Heart left ventricle (tissue), 16 donors: ENCODE measurements at regions not wholly inside any gene's neighbourhood (a gene's known extent, or its start where the extent isn't known, plus 50 kb on each side); places are given as distances from the start of the nearest gene placed in this dataset.

ENCODE experiments used
- ATAC-seq, 4 donors: fragments of 200-7000 bp; cut with Tn5 transposase; one replicate each; pipeline ENCODE4 v1.9.1; 2020 to 2022; ENCODE audit warnings: moderate library complexity in 4 of 4, mild to moderate bottlenecking in 3 of 4, moderate number of reproducible peaks in 1 of 4
- DNase-seq, 5 donors: peaks; one replicate each; pipeline ENCODE4 v3.0.0-alpha.2; 2020
- H3K27ac ChIP-seq, 12 donors: fragments of 200-600 bp; sonication (generic) in 4 of 12; one replicate each; pipeline versions ENCODE4 v1.5.0 to v1.8.0; 2016 to 2022; ENCODE audit warnings: mild to moderate bottlenecking in 2 of 12
- H3K27me3 ChIP-seq, 9 donors: fragments of 200-600 bp; sonication (generic) in 2 of 9; one replicate each; pipeline versions ENCODE4 v1.5.1 to v1.8.0; 2016 to 2022; ENCODE audit warnings: mild to moderate bottlenecking in 3 of 9
- H3K36me3 ChIP-seq, 9 donors: fragments of 200-600 bp; sonication (generic) in 2 of 9; one replicate each; pipeline versions ENCODE4 v1.5.0 to v1.8.0; 2018 to 2022; ENCODE audit warnings: mild to moderate bottlenecking in 2 of 9
- H3K4me1 ChIP-seq, 12 donors: fragments of 200-600 bp; sonication (generic) in 4 of 12; one replicate each; pipeline versions ENCODE4 v1.5.0 to v1.8.0; 2016 to 2022; ENCODE audit warnings: mild to moderate bottlenecking in 3 of 12
- H3K4me3 ChIP-seq, 12 donors: fragments of 200-600 bp; sonication (generic) in 4 of 12; one replicate each; pipeline versions ENCODE4 v1.5.0 to v1.8.0; 2017 to 2022; ENCODE audit warnings: mild to moderate bottlenecking in 9 of 12, moderate library complexity in 4 of 12
- H3K9me3 ChIP-seq, 12 donors: fragments of 200-600 bp; sonication (generic) in 4 of 12; one replicate each; pipeline versions ENCODE4 v1.5.0 to v1.8.0; 2016 to 2022; ENCODE audit warnings: mild to moderate bottlenecking in 1 of 12
- POLR2A ChIP-seq, 2 donors: fragments of 450-650 bp; IDR thresholded peaks; one replicate each; pipeline ENCODE4 v1.6.1; 2017; ENCODE audit warnings: antibody characterized with exemption in 2 of 2, mild to moderate bottlenecking in 2 of 2, moderate library complexity in 2 of 2
- WGBS, 4 donors: extraction: QIAGEN DNeasy Blood & Tissue Kit in 2 of 4; methylation state at CpG; one replicate each; pipeline versions ENCODE4 v1.1.5 to v1.1.7; 2013 to 2018; 5-methylcytosine and 5-hydroxymethylcytosine counted together
- intact Hi-C, 10 donors: fragments of 100-400 bp; cut with DNase I; formaldehyde crosslinking; loops; one replicate each; pipeline versions ENCODE4 v1.11.1 to v1.14.2; 2022
- TF ChIP-seq, protein P1 (sequence below), 12 donors: fragments of 200-600 bp; sonication (generic) in 4 of 12; IDR thresholded peaks; one replicate each; pipeline versions ENCODE4 v1.5.0 to v1.8.0; 2018 to 2022; ENCODE audit warnings: antibody characterized with exemption in 12 of 12, mild to moderate bottlenecking in 5 of 12
- donor health status: ischemic (EF 13 %, LVEDD 7.1; RV severe dilation, severe dysfunction).
- donor health status: healthy with polysubstance abuse.
- donor health status: DM: no; HTN: yes; CAD: no.
- donor health status: DM: no; HTN: no; CAD: no.
- donor health status: ischemic (EF 25% LVEDD 6.9; RV normal size, moderate dysfunction).
- donor health status: ischemic (EF 25% LVEDD 5.7; RV mildly dilated, moderate dysfunction).
- donor health status: healthy.
- donor health status: DM: yes; HTN: yes; CAD: no.
- donor health status: ischemic (EF 35%, LVEDD 5.7; RV mildly dilated, moderate dysfunction).
- donor health status: nonischemic (EF 11% LVEDD 7.7; RV severe dilation, severe dysfunction).
- donor health status: DM: yes; HTN: yes; CAD: no.
- donor health status: PGD.
- donor health status: ischemic (EF 29% LVEDD 5.4; RV normal size, mild dysfunction).
- donor health status: nonischemic (EF 23%, LVEDD 6.1; RV moderate dilation, normal function).

- TF ChIP-seq, protein P1, sequence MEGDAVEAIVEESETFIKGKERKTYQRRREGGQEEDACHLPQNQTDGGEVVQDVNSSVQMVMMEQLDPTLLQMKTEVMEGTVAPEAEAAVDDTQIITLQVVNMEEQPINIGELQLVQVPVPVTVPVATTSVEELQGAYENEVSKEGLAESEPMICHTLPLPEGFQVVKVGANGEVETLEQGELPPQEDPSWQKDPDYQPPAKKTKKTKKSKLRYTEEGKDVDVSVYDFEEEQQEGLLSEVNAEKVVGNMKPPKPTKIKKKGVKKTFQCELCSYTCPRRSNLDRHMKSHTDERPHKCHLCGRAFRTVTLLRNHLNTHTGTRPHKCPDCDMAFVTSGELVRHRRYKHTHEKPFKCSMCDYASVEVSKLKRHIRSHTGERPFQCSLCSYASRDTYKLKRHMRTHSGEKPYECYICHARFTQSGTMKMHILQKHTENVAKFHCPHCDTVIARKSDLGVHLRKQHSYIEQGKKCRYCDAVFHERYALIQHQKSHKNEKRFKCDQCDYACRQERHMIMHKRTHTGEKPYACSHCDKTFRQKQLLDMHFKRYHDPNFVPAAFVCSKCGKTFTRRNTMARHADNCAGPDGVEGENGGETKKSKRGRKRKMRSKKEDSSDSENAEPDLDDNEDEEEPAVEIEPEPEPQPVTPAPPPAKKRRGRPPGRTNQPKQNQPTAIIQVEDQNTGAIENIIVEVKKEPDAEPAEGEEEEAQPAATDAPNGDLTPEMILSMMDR (IDR thresholded peaks at IDR 0.05) = no peak
- TF ChIP-seq POLR2A (IDR thresholded peaks at IDR 0.05) = no peak
- H3K36me3 ChIP-seq = no peaks in the 10 kb centered on the region
- H3K9me3 ChIP-seq = no peaks in the 10 kb centered on the region
- no peak for DNase-seq
- peaks cover 0 to 10% (median 0%) of the 10 kb centered on the region in 9 donors for H3K27me3 ChIP-seq
- no peaks in the 10 kb centered on the region for H3K4me1 ChIP-seq
- no peak overlapping the region for H3K4me3 ChIP-seq
- H3K27ac ChIP-seq = peak overlapping the region in 1 of 12 donors; percentile 38
- intact Hi-C loops = no loop called here
- no peak for ATAC-seq
- WGBS, 4 donors = 65 to 78% (median 74%) methylated on average over 3 of the region's 3 CpGs
Measured at GRCh38 chr2:6072768-6073167, 380.6 kb downstream of the SOX11 start.

GRCh38 chr2:6073191-6074088, 381.3 kb downstream of the SOX11 start:
- ATAC-seq = peak in 2 of 4 donors; percentile 57 to 69
- peak overlapping the region in 1 of 12 donors; percentile 19 for H3K4me3 ChIP-seq
- H3K9me3 ChIP-seq = no peaks in the 10 kb centered on the region
- no peak for TF ChIP-seq POLR2A (IDR thresholded peaks at IDR 0.05)
- TF ChIP-seq, protein P1 (IDR thresholded peaks at IDR 0.05) = no peak
- 46 to 64% (median 54%) methylated on average over 11 of the region's 11 CpGs for WGBS, 4 donors
- peaks cover 0 to 10% (median 0%) of the 10 kb centered on the region in 9 donors for H3K27me3 ChIP-seq
- no peaks in the 10 kb centered on the region for H3K36me3 ChIP-seq
- H3K27ac ChIP-seq = peak overlapping the region in 4 of 12 donors; percentile 9 to 50 (median 38)
- no peaks in the 10 kb centered on the region for H3K4me1 ChIP-seq
- DNase-seq = peak in 1 of 5 donors; percentile 15
- intact Hi-C loops = no loop called here

GRCh38 chr2:6074089-6074643, 382.0 kb downstream of the SOX11 start:
- no peaks in the 10 kb centered on the region for H3K4me1 ChIP-seq
- 72 to 89% (median 79%) methylated on average over 9 of the region's 9 CpGs for WGBS, 4 donors
- peak in 1 of 4 donors; percentile 20 for ATAC-seq
- DNase-seq = no peak
- H3K4me3 ChIP-seq = peak overlapping the region in 1 of 12 donors; percentile 19
- H3K9me3 ChIP-seq = no peaks in the 10 kb centered on the region
- intact Hi-C loops = no loop called here
- H3K27ac ChIP-seq = peak overlapping the region in 1 of 12 donors; percentile 38
- peaks cover 0 to 7% (median 0%) of the 10 kb centered on the region in 9 donors for H3K27me3 ChIP-seq
- TF ChIP-seq, protein P1 (IDR thresholded peaks at IDR 0.05) = no peak
- TF ChIP-seq POLR2A (IDR thresholded peaks at IDR 0.05) = no peak
- no peaks in the 10 kb centered on the region for H3K36me3 ChIP-seq

- DNase-seq = no peak
- peaks cover 0 to 3% (median 0%) of the 10 kb centered on the region in 12 donors for H3K4me1 ChIP-seq
- H3K27me3 ChIP-seq = no peaks in the 10 kb centered on the region
- TF ChIP-seq, protein P1 (IDR thresholded peaks at IDR 0.05) = no peak
- no peak for TF ChIP-seq POLR2A (IDR thresholded peaks at IDR 0.05)
- no peak overlapping the region for H3K27ac ChIP-seq
- no peaks in the 10 kb centered on the region for H3K36me3 ChIP-seq
- ATAC-seq = no peak
- intact Hi-C loops = no loop called here
- H3K9me3 ChIP-seq = no peaks in the 10 kb centered on the region
- H3K4me3 ChIP-seq = no peak overlapping the region
- 29 to 48% (median 42%) methylated on average over 2 of the region's 2 CpGs for WGBS, 4 donors
Measured at GRCh38 chr2:6077585-6077984, 385.4 kb downstream of the SOX11 start.
